HepG2 (cell line): ENCODE measurements at regions not wholly inside any gene's neighbourhood (a gene's known extent, or its start where the extent isn't known, plus 50 kb on each side); places are given as distances from the start of the nearest gene placed in this dataset.

Experiments
- ATF2 ChIP-seq: sonication (generic); formaldehyde crosslinking; IDR thresholded peaks from 2 replicates; pipeline ENCODE4 v1.4.0; 2020; ENCODE audit warnings: missing genetic modification reagents
- MAZ ChIP-seq, 2 experiments: sonication (generic) in 1 of 2; formaldehyde crosslinking in 1 of 2; IDR thresholded peaks; 2 replicates each; pipeline versions ENCODE4 v1.5.0 to v1.6.1; 2012 to 2020; ENCODE audit warnings: low read depth in 2 of 2, mild to moderate bottlenecking in 2 of 2, borderline replicate concordance in 1 of 2, improper control_type of control experiment in 1 of 2, low read length in 1 of 2, missing genetic modification reagents in 1 of 2, moderate library complexity in 1 of 2
- MEF2D ChIP-seq: sonication (generic); formaldehyde crosslinking; IDR thresholded peaks from 2 replicates; pipeline ENCODE4 v1.5.1; 2020; ENCODE audit warnings: mild to moderate bottlenecking, missing genetic modification reagents
- SATB2 ChIP-seq: sonication (generic); formaldehyde crosslinking; IDR thresholded peaks from 2 replicates; pipeline ENCODE4 v1.5.0; 2020; ENCODE audit warnings: missing genetic modification reagents
- UBTF ChIP-seq: sonication (generic); formaldehyde crosslinking; IDR thresholded peaks from 2 replicates; pipeline ENCODE4 v1.4.0; 2020; ENCODE audit warnings: mild to moderate bottlenecking, missing genetic modification reagents
- ZNF280B ChIP-seq: sonication (generic); formaldehyde crosslinking; IDR thresholded peaks from 2 replicates; pipeline ENCODE4 v1.5.0; 2020; ENCODE audit warnings: missing genetic modification reagents, mild to moderate bottlenecking, borderline replicate concordance
- ZNF776 ChIP-seq: sonication (generic); formaldehyde crosslinking; IDR thresholded peaks from 2 replicates; pipeline ENCODE4 v1.4.0; 2020; ENCODE audit warnings: mild to moderate bottlenecking, missing genetic modification reagents

- TF ChIP-seq MEF2D (CRISPR knock-in tag) (no peak), UBTF (CRISPR knock-in tag) (no peak), ZNF280B (CRISPR knock-in tag) (no peak), MAZ (IDR thresholded peaks at IDR 0.05; ENCODE audit: borderline replicate concordance, low read depth, low read length) (no peak), MAZ (CRISPR knock-in tag; IDR thresholded peaks at IDR 0.05; ENCODE audit: low read depth) (no peak), SATB2 (CRISPR knock-in tag) (no peak), ZNF776 (CRISPR knock-in tag) (no peak), ATF2 (no peak)
Measured at GRCh38 chr20:24850176-24850575, 98.9 kb upstream of the CST7 start.
